ENCODE measurements at regions not wholly inside any gene's neighbourhood (a gene's known extent, or its start where the extent isn't known, plus 50 kb on each side); places are given as distances from the start of the nearest gene placed in this dataset.

DNA sequence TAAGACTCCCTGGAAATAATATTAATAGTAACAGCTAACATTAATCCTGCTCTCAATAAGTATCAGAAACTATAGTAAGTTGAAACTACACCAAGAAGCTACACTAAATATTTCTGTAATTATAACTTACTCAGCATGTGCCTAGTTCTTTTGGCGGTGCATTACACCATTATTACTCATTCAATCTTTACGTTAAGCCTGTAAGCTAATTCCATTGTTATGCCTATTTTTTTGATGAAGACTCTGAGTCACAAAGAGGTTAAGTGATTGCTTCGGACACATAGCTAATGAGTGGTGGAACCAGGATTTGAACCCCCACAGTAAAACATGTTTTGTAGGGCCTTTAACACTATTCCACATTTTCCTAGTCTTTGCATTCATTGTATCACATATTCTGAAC is 111.6 kb downstream of the RASSF10 start:
- H3K27ac Mint-ChIP-seq (ENCODE audit: unreplicated experiment), result no peak overlapping the region
- H3K36me3 Mint-ChIP-seq (ENCODE audit: low read depth), result peaks cover 10% of the 10 kb centered on the region
- no peaks in the 10 kb centered on the region for H3K27me3 Mint-ChIP-seq (ENCODE audit: low read depth)
- TF ChIP-seq, protein P1, sequence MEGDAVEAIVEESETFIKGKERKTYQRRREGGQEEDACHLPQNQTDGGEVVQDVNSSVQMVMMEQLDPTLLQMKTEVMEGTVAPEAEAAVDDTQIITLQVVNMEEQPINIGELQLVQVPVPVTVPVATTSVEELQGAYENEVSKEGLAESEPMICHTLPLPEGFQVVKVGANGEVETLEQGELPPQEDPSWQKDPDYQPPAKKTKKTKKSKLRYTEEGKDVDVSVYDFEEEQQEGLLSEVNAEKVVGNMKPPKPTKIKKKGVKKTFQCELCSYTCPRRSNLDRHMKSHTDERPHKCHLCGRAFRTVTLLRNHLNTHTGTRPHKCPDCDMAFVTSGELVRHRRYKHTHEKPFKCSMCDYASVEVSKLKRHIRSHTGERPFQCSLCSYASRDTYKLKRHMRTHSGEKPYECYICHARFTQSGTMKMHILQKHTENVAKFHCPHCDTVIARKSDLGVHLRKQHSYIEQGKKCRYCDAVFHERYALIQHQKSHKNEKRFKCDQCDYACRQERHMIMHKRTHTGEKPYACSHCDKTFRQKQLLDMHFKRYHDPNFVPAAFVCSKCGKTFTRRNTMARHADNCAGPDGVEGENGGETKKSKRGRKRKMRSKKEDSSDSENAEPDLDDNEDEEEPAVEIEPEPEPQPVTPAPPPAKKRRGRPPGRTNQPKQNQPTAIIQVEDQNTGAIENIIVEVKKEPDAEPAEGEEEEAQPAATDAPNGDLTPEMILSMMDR (conservative IDR thresholded peaks at IDR 0.05), result no peak
- H3K4me3 Mint-ChIP-seq, result no peak overlapping the region
- peaks cover 43% of the 10 kb centered on the region for H3K4me1 Mint-ChIP-seq
- peaks cover 11% of the 10 kb centered on the region for H3K9me3 Mint-ChIP-seq
- DNase-seq (ENCODE audit: low read depth, low spot score), result no peak

DNA sequence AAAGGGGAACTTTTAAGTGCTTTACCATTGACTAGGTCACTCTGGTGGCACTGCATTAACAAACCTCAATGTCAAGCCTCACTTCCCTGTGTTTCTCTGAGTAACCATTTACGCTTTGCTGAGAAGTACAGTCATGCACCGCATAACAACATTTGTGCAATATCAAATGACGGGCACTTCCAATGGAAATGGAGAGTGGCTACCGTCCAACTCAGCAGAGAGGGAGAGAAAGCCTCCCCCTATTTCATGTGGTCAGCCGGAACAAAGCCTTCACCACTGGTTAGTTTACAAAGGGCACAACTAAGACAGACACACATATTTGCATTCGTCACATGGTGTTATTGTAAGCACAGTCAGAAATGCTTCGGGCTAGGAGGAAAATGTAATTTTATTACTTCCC is 117.3 kb downstream of the RASSF10 start:
- Mint-ChIP-seq H3K27me3 (ENCODE audit: low read depth) (no peaks in the 10 kb centered on the region), H3K9me3 (peaks cover 22% of the 10 kb centered on the region), H3K36me3 (ENCODE audit: low read depth) (peaks cover 19% of the 10 kb centered on the region), H3K4me3 (no peak overlapping the region), H3K27ac (ENCODE audit: unreplicated experiment) (no peak overlapping the region), H3K4me1 (peaks cover 12% of the 10 kb centered on the region)
- TF ChIP-seq, protein P1 (conservative IDR thresholded peaks at IDR 0.05), result no peak
- DNase-seq (ENCODE audit: low read depth, low spot score), result no peak

DNA sequence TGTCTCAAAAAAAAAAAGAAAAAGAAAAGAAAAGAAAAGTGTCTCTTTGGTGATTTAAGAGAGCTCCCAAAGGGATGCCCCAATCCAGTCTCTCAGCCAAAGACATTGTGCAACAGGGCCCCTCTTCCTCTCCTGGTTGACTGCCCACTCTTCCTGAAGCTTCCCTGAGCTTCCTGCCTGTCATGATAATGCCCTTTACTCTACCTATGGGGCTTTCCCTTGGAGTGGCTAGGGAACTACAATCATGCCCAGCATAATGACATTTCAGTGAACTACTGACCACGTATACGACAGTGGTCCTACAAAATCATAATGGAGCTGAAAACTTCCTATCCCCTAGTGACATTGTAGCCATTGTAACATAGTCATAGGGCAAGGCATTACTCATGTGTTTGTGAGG is 118.0 kb downstream of the RASSF10 start:
- H3K4me1 Mint-ChIP-seq, result peaks cover 14% of the 10 kb centered on the region
- peaks cover 22% of the 10 kb centered on the region for H3K36me3 Mint-ChIP-seq (ENCODE audit: low read depth)
- no peak for DNase-seq (ENCODE audit: low read depth, low spot score)
- H3K9me3 Mint-ChIP-seq, result peaks cover 23% of the 10 kb centered on the region
- TF ChIP-seq, protein P1 (conservative IDR thresholded peaks at IDR 0.05), result no peak
- no peak overlapping the region for H3K27ac Mint-ChIP-seq (ENCODE audit: unreplicated experiment)
- H3K27me3 Mint-ChIP-seq (ENCODE audit: low read depth), result no peaks in the 10 kb centered on the region
- H3K4me3 Mint-ChIP-seq, result no peak overlapping the region

DNA sequence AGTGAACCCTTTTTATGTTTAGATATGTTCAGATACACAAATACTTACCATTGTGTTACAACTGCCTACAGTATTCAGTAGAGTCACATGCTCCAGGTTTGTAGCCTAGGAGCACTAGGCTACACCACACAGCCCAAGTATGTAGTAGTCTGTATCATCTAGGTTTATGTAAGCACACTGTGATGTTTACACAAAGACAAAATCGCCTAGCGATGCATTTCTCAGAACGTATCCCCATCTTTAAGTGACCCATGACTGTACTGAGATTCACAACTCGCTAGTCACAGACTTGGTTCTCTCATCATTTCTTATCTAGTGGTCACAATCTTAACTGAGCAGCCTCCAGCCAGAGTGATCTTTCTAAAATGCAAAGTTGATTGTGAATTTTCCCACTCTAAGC is 119.2 kb downstream of the RASSF10 start:
- no peak overlapping the region for H3K27ac Mint-ChIP-seq (ENCODE audit: unreplicated experiment)
- no peak overlapping the region for H3K4me3 Mint-ChIP-seq
- TF ChIP-seq, protein P1 (conservative IDR thresholded peaks at IDR 0.05), result no peak
- DNase-seq (ENCODE audit: low read depth, low spot score), result no peak
- peaks cover 25% of the 10 kb centered on the region for H3K4me1 Mint-ChIP-seq
- no peaks in the 10 kb centered on the region for H3K27me3 Mint-ChIP-seq (ENCODE audit: low read depth)
- peaks cover 18% of the 10 kb centered on the region for H3K9me3 Mint-ChIP-seq
- H3K36me3 Mint-ChIP-seq (ENCODE audit: low read depth), result peaks cover 18% of the 10 kb centered on the region

DNA sequence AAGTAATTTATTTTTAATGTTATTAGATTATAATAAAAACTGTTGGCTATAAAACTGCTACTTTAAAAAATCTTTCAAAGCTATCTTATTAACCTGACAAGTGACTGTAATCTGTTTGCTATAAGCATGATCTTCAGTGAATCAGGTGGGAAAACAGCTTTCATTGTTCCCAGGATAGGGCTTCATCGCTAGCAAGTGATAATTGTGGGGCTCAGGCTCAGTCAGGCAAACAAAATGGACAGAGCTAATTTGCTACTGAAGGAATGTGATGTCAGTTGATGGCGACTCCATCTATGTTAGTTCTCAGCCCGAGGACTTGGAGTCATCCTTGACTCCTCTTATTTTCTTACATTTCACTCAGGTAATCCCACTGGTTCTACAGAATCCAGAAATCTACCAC is 125.0 kb downstream of the RASSF10 start:
- Mint-ChIP-seq H3K9me3 (peaks cover 9% of the 10 kb centered on the region), H3K27me3 (ENCODE audit: low read depth) (no peaks in the 10 kb centered on the region), H3K4me1 (peaks cover 57% of the 10 kb centered on the region), H3K27ac (ENCODE audit: unreplicated experiment) (peak overlapping the region; percentile 97), H3K4me3 (no peak overlapping the region), H3K36me3 (ENCODE audit: low read depth) (peaks cover 9% of the 10 kb centered on the region)
- DNase-seq (ENCODE audit: low read depth, low spot score), result no peak
- TF ChIP-seq, protein P1 (conservative IDR thresholded peaks at IDR 0.05), result no peak

DNA sequence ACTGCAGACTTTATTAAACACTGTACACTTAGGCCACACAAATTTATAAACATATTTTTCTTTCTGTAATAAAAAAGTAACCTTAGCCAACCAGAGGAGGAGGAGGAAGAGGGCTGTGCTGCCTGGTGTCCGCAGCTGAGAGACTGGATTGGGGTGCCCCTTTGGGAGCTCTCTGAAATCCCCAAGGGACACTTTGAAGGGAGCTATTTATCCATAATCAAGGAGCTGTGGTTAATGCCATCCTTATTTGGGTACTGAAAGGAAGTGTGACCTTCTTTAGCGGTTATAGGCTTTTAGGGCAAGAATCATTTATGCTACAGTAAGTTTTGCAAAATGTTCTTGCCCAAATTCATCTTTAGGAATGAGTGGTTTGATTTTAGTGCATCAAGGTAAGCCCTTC is 125.8 kb downstream of the RASSF10 start:
- Mint-ChIP-seq H3K4me3 (peak overlapping the region; percentile 74), H3K4me1 (peaks cover 58% of the 10 kb centered on the region), H3K27ac (ENCODE audit: unreplicated experiment) (peak overlapping the region; percentile 97), H3K9me3 (peaks cover 6% of the 10 kb centered on the region), H3K27me3 (ENCODE audit: low read depth) (no peaks in the 10 kb centered on the region), H3K36me3 (ENCODE audit: low read depth) (peaks cover 9% of the 10 kb centered on the region)
- no peak for DNase-seq (ENCODE audit: low read depth, low spot score)
- TF ChIP-seq, protein P1 (conservative IDR thresholded peaks at IDR 0.05), result no peak
